Upper lobe of left lung (tissue), 4 donors: ENCODE measurements at regions not wholly inside any gene's neighbourhood (a gene's known extent, or its start where the extent isn't known, plus 50 kb on each side); places are given as distances from the start of the nearest gene placed in this dataset.

Experiments
- POLR2A ChIP-seq, 4 donors: fragments of 450-650 bp; IDR thresholded peaks; one replicate each; pipeline ENCODE4 v1.5.1; 2016 to 2017; ENCODE audit warnings: antibody characterized with exemption in 4 of 4, mild to moderate bottlenecking in 2 of 4
- POLR2AphosphoS5 ChIP-seq, 2 donors: sonication (generic); formaldehyde crosslinking; IDR thresholded peaks; one replicate each; pipeline ENCODE4 v1.5.1; 2017; ENCODE audit warnings: antibody characterized with exemption in 2 of 2
- TF ChIP-seq, protein P1 (sequence below), 6 experiments: fragments of 450-650 bp in 4 of 6; fragments of 200-600 bp in 2 of 6; sonication (generic) in 2 of 6; IDR thresholded peaks; one replicate each; pipeline ENCODE4 v1.5.1; 2016 to 2019; ENCODE audit warnings: antibody characterized with exemption in 6 of 6

DNA sequence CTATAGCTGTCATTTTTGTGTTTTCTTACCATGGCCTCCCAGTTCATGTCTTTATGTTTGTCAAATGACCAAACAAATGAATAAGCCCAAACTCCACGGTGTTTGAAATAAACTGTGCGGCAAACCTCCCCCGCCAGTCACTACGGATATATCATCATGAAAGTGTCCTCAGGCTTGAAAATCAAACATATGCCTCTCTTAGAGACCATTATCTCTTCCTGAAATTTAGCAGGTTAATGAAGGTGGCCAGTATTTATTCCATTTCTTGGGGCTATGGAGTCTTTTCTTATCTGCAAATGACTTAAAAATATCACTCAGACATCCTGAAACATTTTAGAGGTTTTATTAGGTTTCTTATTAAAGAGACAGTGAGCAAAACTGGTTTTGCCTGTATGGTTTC is 610.3 kb upstream of the CDH5 start:
- TF ChIP-seq, protein P1, sequence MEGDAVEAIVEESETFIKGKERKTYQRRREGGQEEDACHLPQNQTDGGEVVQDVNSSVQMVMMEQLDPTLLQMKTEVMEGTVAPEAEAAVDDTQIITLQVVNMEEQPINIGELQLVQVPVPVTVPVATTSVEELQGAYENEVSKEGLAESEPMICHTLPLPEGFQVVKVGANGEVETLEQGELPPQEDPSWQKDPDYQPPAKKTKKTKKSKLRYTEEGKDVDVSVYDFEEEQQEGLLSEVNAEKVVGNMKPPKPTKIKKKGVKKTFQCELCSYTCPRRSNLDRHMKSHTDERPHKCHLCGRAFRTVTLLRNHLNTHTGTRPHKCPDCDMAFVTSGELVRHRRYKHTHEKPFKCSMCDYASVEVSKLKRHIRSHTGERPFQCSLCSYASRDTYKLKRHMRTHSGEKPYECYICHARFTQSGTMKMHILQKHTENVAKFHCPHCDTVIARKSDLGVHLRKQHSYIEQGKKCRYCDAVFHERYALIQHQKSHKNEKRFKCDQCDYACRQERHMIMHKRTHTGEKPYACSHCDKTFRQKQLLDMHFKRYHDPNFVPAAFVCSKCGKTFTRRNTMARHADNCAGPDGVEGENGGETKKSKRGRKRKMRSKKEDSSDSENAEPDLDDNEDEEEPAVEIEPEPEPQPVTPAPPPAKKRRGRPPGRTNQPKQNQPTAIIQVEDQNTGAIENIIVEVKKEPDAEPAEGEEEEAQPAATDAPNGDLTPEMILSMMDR (IDR thresholded peaks at IDR 0.05) = no peak
- TF ChIP-seq POLR2A (IDR thresholded peaks at IDR 0.05) (no peak), POLR2AphosphoS5 (IDR thresholded peaks at IDR 0.05) (no peak)
